Mucosa of gallbladder (tissue), 1 donor: ENCODE measurements at regions not wholly inside any gene's neighbourhood (a gene's known extent, or its start where the extent isn't known, plus 50 kb on each side); places are given as distances from the start of the nearest gene placed in this dataset.
"Not testable (repeated sequence)": the region's sequence is repeated elsewhere in the genome, so short reads cannot be mapped to it uniquely, and the experiment has no call there.

Source experiments
- DNase-seq: peaks from one replicate; pipeline ENCODE4 v3.0.0-alpha.2; 2020; ENCODE audit warnings: low spot score
- donor health status: DM: no; HTN: no; CAD: no.

- DNase-seq = no peak
These were observed 472.9 kb downstream of the MATN1 start for GRCh38 chr1:30250338-30250983.

GRCh38 chr1:30249446-30250337, 473.7 kb downstream of the MATN1 start:
- no peak for DNase-seq

- no peak for DNase-seq
These were observed 474.6 kb downstream of the MATN1 start for GRCh38 chr1:30248774-30249173.

- DNase-seq = no peak
These were observed 475.0 kb downstream of the MATN1 start for GRCh38 chr1:30248373-30248772.

GRCh38 chr1:30244801-30245200, 478.6 kb downstream of the MATN1 start:
- no peak for DNase-seq

- DNase-seq = no peak
These were observed 480.5 kb downstream of the MATN1 start for GRCh38 chr1:30242722-30243457.

GRCh38 chr1:30242168-30242567, 481.2 kb downstream of the MATN1 start:
- no peak for DNase-seq

- DNase-seq = no peak
These were observed 481.7 kb downstream of the MATN1 start for GRCh38 chr1:30241681-30242080.

GRCh38 chr1:30234091-30234490, 489.3 kb downstream of the MATN1 start:
- no peak for DNase-seq

- DNase-seq = no peak
These were observed 491.0 kb downstream of the MATN1 start for GRCh38 chr1:30232288-30232899.

- DNase-seq = no peak
These were observed 493.4 kb downstream of the MATN1 start for GRCh38 chr1:30229960-30230359.

GRCh38 chr1:30229557-30229956, 493.8 kb downstream of the MATN1 start:
- DNase-seq = no peak

GRCh38 chr1:30226648-30227047, 496.7 kb downstream of the MATN1 start:
- DNase-seq = no peak

- DNase-seq = no peak
These were observed 498.0 kb downstream of the MATN1 start for GRCh38 chr1:30225357-30225756.

GRCh38 chr1:30219675-30220074, 503.7 kb downstream of the MATN1 start:
- no peak for DNase-seq

- no peak for DNase-seq
These were observed 504.9 kb downstream of the MATN1 start for GRCh38 chr1:30218438-30218837.

GRCh38 chr1:30216602-30217001, 506.8 kb downstream of the MATN1 start:
- no peak for DNase-seq

GRCh38 chr1:30213936-30214335, 509.4 kb downstream of the MATN1 start:
- no peak for DNase-seq

GRCh38 chr1:30207962-30208361, 515.4 kb downstream of the MATN1 start:
- not testable (repeated sequence) for DNase-seq

- not testable (repeated sequence) for DNase-seq
These were observed 516.8 kb downstream of the MATN1 start for GRCh38 chr1:30206631-30207030.

- DNase-seq = not testable (repeated sequence)
These were observed 518.5 kb downstream of the MATN1 start for GRCh38 chr1:30204916-30205315.

GRCh38 chr1:30201015-30201414, 522.4 kb downstream of the MATN1 start:
- DNase-seq = no peak
